Subcutaneous abdominal adipose tissue (tissue), 5 donors: ENCODE measurements at regions not wholly inside any gene's neighbourhood (a gene's known extent, or its start where the extent isn't known, plus 50 kb on each side); places are given as distances from the start of the nearest gene placed in this dataset.

Experiments
- H3K27ac ChIP-seq: one replicate; pipeline ENCODE4 v1.7.0; 2013; ENCODE audit warnings: low read depth, mild to moderate bottlenecking, inconsistent platforms, low read length, moderate library complexity
- H3K27me3 ChIP-seq, 5 donors: one replicate each; pipeline ENCODE4 v1.7.0; 2013; ENCODE audit warnings: low read length in 5 of 5, inconsistent platforms in 1 of 5; ENCODE audit not compliant: control insufficient read depth in 5 of 5, insufficient read depth in 4 of 5
- H3K36me3 ChIP-seq, 5 donors: one replicate each; pipeline ENCODE4 v1.7.0; 2013; ENCODE audit warnings: low read length in 5 of 5; ENCODE audit not compliant: control insufficient read depth in 5 of 5, insufficient read depth in 5 of 5
- H3K4me1 ChIP-seq, 5 donors: one replicate each; pipeline ENCODE4 v1.7.0; 2013; ENCODE audit warnings: low read length in 5 of 5, mild to moderate bottlenecking in 3 of 5, moderate library complexity in 1 of 5; ENCODE audit not compliant: control insufficient read depth in 5 of 5, insufficient read depth in 5 of 5
- H3K4me3 ChIP-seq, 5 donors: one replicate each; pipeline ENCODE4 v1.7.0; 2013; ENCODE audit warnings: low read length in 5 of 5, low read depth in 1 of 5
- H3K9ac ChIP-seq, 5 donors: one replicate each; pipeline ENCODE4 v1.7.0; 2013; ENCODE audit warnings: low read length in 5 of 5, mild to moderate bottlenecking in 4 of 5, moderate library complexity in 3 of 5
- H3K9me3 ChIP-seq, 5 donors: one replicate each; pipeline ENCODE4 v1.7.0; 2013; ENCODE audit warnings: low read length in 5 of 5; ENCODE audit not compliant: control insufficient read depth in 5 of 5
- donor health status: healthy.
- donor health status: healthy.
- donor health status: healthy.
- donor health status: healthy.
- donor health status: healthy.

- H3K27me3 ChIP-seq = no peaks in the 10 kb centered on the region
- H3K9me3 ChIP-seq = no peaks in the 10 kb centered on the region
- no peaks in the 10 kb centered on the region for H3K36me3 ChIP-seq
- H3K4me3 ChIP-seq = no peak overlapping the region
- H3K9ac ChIP-seq = no peak overlapping the region
- H3K27ac ChIP-seq = no peak overlapping the region
- peaks cover 5 to 61% (median 32%) of the 10 kb centered on the region in 5 donors for H3K4me1 ChIP-seq
Measured at GRCh38 chr15:70490148-70490837, 273.1 kb downstream of the UACA start.

GRCh38 chr15:70488941-70489848 is 274.2 kb downstream of the UACA start:
- Histone ChIP-seq H3K27ac (no peak overlapping the region), H3K27me3 (no peaks in the 10 kb centered on the region), H3K36me3 (no peaks in the 10 kb centered on the region), H3K4me1 (peaks cover 5 to 55% (median 32%) of the 10 kb centered on the region in 5 donors), H3K9ac (no peak overlapping the region), H3K4me3 (no peak overlapping the region), H3K9me3 (no peaks in the 10 kb centered on the region)

- H3K4me1 ChIP-seq = peaks cover 5 to 52% (median 31%) of the 10 kb centered on the region in 5 donors
Measured at GRCh38 chr15:70488002-70488605, 275.3 kb downstream of the UACA start.

GRCh38 chr15:70487387-70487740 is 276.0 kb downstream of the UACA start:
- Histone ChIP-seq H3K4me1 (peaks cover 5 to 46% (median 28%) of the 10 kb centered on the region in 5 donors), H3K9me3 (no peaks in the 10 kb centered on the region), H3K9ac (peak overlapping the region in 1 of 5 donors; percentile 45), H3K27me3 (no peaks in the 10 kb centered on the region), H3K4me3 (no peak overlapping the region), H3K27ac (peak overlapping the region; percentile 74), H3K36me3 (no peaks in the 10 kb centered on the region)

More at GRCh38 chr15:70488002-70488605, 275.3 kb downstream of the UACA start:
- Histone ChIP-seq H3K9me3 (no peaks in the 10 kb centered on the region), H3K27me3 (no peaks in the 10 kb centered on the region), H3K27ac (no peak overlapping the region), H3K36me3 (no peaks in the 10 kb centered on the region), H3K9ac (no peak overlapping the region), H3K4me3 (no peak overlapping the region)

GRCh38 chr15:70486451-70487386 is 276.6 kb downstream of the UACA start:
- Histone ChIP-seq H3K9me3 (no peaks in the 10 kb centered on the region), H3K4me1 (peaks cover 5 to 40% (median 23%) of the 10 kb centered on the region in 5 donors), H3K27ac (peak overlapping the region; percentile 74), H3K27me3 (no peaks in the 10 kb centered on the region), H3K36me3 (no peaks in the 10 kb centered on the region), H3K4me3 (peak overlapping the region in 1 of 5 donors; percentile 3), H3K9ac (peak overlapping the region in 2 of 5 donors; percentile 41 to 45)

- peak overlapping the region; percentile 74 for H3K27ac ChIP-seq
- H3K4me3 ChIP-seq = peak overlapping the region in 1 of 5 donors; percentile 3
- no peaks in the 10 kb centered on the region for H3K27me3 ChIP-seq
- H3K9ac ChIP-seq = peak overlapping the region in 1 of 5 donors; percentile 41
- no peaks in the 10 kb centered on the region for H3K9me3 ChIP-seq
- H3K36me3 ChIP-seq = no peaks in the 10 kb centered on the region
- H3K4me1 ChIP-seq = peaks cover 5 to 33% (median 24%) of the 10 kb centered on the region in 5 donors
Measured at GRCh38 chr15:70486012-70486411, 277.3 kb downstream of the UACA start.

GRCh38 chr15:70484993-70485392 is 278.4 kb downstream of the UACA start:
- H3K9me3 ChIP-seq = no peaks in the 10 kb centered on the region
- no peaks in the 10 kb centered on the region for H3K36me3 ChIP-seq
- peaks cover 8 to 38% (median 34%) of the 10 kb centered on the region in 5 donors for H3K4me1 ChIP-seq
- H3K27ac ChIP-seq = no peak overlapping the region
- H3K9ac ChIP-seq = no peak overlapping the region
- no peaks in the 10 kb centered on the region for H3K27me3 ChIP-seq
- no peak overlapping the region for H3K4me3 ChIP-seq

GRCh38 chr15:70483513-70483912 is 279.8 kb downstream of the UACA start:
- Histone ChIP-seq H3K27ac (no peak overlapping the region), H3K4me3 (no peak overlapping the region), H3K36me3 (no peaks in the 10 kb centered on the region), H3K27me3 (no peaks in the 10 kb centered on the region), H3K4me1 (peaks cover 8 to 48% (median 36%) of the 10 kb centered on the region in 5 donors), H3K9ac (no peak overlapping the region), H3K9me3 (no peaks in the 10 kb centered on the region)

GRCh38 chr15:70480196-70480856 is 283.0 kb downstream of the UACA start:
- H3K9me3 ChIP-seq = no peaks in the 10 kb centered on the region
- H3K9ac ChIP-seq = no peak overlapping the region
- no peak overlapping the region for H3K27ac ChIP-seq
- no peak overlapping the region for H3K4me3 ChIP-seq
- no peaks in the 10 kb centered on the region for H3K36me3 ChIP-seq
- no peaks in the 10 kb centered on the region for H3K27me3 ChIP-seq
- H3K4me1 ChIP-seq = peaks cover 3 to 44% (median 23%) of the 10 kb centered on the region in 5 donors
